ENCODE measurements at regions not wholly inside any gene's neighbourhood (a gene's known extent, or its start where the extent isn't known, plus 50 kb on each side); places are given as distances from the start of the nearest gene placed in this dataset.

DNA sequence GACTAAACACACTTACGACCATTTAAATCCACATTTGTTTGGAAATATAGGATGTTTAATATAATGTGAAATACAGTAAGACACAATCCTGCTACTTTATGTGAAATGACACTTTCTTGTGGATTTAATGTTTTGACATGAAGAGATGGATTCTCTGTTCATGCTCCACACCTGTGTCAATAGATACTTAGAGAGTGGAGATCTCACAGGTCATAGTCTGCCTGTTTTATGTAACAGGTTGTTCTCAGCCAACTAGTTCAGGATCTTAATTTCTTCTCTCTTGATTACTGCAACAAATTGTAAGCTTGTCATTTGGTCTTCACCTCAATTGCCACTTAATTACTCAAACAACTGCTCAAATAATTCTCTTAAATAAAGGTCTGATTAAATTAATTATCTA, 1621.2 kb downstream of the PCDH7 start:
- ATAC-seq = no peak

DNA sequence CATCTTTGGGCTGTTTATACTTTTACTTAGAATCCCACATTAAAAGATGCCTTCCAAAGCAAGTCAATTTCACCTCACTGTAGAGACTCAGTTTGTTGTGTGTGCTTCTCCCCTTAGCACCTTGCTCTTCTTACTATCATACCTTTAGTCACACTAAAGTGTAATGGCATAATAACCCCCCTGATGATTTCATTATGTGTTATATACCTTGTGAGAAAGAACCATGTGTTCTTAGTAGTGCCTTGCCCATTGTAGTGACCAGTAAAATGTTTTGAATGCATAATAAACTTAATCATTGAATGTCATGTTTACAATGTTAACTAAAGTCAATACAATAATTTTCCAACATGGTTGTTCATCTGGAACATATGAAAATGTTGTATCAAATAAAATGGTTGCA, 1621.9 kb downstream of the PCDH7 start:
- no peak for ATAC-seq

DNA sequence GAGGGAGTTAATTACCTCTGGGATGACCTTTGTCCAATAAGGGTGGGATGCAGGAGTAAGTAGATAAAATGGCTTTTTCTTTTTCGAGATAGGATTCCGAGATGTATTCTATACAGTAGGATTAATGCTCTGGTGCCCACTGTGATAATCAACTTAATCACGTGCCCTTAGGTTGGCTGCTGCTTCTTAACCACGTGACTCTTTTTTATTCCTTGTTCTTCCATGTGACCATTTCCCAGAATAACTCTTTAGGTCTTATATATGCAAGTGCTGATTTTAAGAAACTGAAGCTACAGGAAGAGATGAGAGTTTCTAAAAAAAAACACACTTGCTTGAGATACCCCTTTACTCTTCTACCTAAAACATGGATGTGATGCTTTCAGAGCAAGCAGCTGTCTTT, 1628.9 kb downstream of the PCDH7 start:
- no peak for ATAC-seq

DNA sequence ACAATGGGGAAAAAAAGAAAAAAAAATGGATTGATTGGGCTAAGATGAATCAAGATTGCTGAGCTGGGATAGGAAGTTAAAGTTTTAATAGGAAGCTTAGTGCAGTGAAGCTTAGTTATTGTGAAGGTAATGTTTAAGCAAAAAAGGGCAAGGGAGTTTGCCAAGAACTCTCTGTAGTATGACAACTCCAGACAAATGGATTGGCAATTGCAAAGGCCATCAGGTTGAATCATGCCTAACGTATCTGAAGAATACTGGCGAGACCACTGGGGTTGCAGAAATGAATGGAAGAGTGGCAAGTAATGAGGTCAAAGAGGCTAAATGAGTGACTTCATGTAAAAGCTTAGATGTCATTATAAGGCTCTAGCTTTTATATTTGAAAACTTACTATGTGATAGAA, 1654.0 kb downstream of the PCDH7 start:
- no peak for ATAC-seq

DNA sequence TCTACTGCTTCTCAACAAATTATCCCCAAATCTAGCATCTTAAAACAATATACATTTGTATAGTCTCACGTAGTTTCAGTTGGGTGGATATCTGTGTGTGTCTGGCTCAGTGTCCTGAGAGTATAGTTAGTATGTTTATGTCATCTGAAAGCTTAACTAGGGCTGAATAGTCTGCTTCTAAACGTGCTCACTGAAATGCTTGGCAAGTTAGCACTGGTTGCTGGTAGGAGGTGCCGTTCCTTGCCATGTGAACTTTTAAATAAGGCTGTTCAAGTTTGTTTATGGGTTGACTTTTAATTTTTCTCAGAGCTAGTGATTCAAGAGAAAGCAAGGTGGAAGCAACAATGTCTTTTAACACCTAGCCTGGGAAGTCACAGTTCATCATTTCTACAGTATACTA, 1673.6 kb downstream of the PCDH7 start:
- ATAC-seq = no peak

DNA sequence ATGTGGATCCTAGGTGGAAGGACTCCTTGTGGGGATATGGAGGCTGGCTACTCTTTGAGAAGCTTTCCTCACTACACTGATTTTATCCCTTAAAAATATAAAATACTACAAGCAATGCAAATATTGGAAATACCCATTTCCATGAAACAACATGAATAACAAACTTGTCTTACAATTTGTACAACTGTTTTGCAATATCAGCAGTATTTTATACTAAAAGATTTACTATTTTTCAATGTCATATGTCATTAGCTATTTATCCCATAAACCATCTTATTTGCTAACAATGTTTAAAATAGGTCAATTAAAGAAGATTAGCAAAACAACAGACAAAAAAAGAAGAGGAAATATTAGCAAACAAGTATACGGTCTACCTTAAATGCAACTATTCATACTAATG, 1674.1 kb downstream of the PCDH7 start:
- ATAC-seq = no peak

DNA sequence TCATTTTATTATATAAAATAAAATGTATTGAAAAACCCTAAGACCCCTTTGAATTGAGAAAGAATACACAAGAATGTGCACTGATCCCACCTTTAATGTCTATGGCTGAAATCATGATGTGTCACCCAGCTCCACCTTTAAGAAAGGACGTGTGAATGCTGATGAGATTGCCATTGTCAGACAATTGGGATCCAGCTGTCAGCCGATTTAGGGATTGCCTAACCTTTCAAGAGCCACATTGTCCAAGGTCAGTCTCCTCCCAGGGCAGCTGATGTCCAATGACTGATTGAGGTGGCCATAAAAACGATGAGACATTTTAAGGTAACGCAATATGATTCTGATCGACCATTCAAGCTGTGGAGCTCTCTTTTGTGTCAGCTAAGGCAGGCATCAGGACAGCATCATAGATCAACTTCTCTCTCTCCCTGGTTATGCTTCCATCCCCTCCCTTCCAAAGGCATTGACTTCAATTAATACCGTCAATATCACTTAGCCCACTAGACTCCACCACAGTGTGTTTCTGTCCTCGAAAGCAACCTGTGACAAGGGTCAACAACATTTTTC, 1676.4 kb downstream of the PCDH7 start:
- ATAC-seq = no peak

DNA sequence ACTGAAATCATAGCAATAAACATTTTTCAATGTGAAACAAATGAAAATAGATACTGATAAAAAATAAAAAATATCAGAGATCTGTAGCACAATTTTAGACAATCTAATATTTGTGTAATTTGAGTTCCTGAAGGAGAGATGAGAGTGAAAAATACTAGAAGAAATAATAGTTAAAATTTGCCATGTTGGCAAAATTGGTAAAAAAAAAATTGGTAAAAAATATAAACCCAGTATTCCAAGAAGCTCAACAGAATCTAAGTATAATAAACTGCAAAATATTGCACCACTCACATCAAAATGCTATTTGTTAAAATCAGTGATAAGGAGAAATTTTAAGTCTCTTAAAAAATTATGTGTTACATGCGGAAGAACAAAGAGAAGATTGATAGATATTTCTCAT, 1680.7 kb downstream of the PCDH7 start:
- ATAC-seq = no peak

DNA sequence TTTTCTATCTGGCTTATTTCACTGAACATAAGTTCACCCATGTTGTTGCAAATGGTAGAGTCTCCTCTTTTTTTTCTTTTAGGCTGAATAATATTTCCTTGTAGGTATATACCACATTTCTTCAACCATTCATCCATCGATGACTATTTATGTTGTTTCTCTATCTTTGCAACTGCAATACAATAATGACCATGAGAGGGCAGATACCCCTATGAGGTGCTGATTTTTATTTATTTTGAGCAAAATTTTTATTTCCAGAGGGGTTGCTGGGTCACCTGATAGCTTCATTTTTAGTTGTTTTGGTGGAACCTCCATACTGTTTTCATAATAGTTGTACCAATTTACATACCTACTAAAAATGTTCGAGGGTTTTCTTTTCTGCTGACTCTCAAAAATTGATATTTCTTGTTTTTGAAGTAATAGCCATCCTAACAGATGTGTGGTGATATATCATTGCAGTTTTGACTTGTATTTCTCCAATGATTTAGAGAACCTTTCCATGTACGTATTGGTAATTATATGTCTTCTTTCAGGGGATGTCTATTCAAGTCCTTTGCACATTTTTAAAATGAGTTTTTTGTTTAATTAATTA, 1697.0 kb downstream of the PCDH7 start:
- no peak for ATAC-seq

DNA sequence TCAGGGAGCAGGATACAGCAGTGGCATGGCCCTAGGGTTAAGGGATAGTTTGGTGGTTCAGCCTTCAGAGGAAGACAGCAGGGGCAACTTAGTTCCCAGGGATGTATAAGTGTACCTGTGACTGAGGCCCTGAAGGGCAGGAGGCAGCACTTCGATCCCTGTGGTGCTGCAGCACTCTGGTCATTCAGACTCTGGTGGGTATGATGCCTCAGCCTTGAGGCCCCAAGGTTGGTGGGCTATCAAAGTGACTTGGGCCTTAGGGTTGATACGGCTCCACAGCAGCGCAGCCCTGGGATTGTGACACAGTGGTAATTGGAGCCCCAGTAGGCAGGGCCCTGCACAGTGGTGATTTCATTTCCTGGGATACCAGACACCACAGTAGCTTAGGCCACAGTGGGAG, 1703.1 kb downstream of the PCDH7 start:
- ATAC-seq = no peak

DNA sequence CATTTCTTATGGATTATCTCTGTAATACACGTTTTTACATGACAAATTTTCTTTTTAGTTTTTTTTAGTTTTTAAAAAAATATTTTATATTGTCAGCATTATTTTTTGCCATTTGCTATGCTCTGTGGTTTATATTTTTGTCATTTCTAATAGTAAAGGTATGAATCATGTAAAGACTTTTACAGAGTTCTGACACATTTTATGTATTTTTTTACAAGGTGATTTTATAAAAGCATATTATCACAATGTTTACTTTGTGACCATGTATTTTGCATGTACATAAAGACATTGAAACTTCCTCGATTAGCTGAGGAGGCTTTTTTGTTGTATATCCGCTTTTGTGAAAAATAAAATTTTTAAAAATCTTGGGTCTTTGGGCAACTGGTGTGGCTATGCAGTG, 1705.1 kb downstream of the PCDH7 start:
- no peak for ATAC-seq

DNA sequence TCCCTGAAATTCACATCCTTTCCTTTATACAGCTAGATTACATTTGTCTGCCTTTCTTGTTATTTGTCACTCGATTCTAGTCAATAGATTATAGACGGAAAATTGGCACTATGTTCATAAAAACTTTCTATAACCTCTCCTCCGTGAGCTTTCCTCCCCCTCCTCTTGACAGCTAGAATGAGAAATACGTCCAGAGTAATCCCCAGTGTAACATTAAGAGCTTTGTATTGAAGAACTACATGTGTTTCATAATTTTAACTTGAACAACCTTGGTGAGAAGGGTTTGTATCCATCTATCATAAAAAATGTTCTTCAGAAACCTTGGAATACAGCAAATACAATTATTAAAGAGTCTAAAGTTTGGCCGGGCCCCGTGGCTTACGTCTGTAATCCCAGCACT, 1707.4 kb downstream of the PCDH7 start:
- no peak for ATAC-seq

DNA sequence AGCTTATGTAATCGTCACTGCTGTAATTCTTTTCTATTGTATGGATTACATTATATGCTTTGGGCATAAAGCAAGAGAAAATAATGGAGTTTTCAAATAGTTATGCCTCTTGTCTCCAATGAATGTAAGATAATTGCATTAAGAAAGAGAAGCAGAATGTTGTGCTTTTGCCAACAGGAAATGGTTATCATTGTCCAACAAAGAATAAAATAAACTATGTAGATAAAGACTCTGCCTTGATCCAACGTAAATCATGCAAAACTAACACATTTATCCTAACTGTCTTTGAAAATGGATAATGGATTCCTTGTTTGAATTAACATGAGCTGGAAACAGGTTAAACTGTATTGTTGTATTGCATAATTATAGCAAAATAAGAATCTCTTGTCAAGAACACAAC, 1709.0 kb downstream of the PCDH7 start:
- ATAC-seq = no peak

DNA sequence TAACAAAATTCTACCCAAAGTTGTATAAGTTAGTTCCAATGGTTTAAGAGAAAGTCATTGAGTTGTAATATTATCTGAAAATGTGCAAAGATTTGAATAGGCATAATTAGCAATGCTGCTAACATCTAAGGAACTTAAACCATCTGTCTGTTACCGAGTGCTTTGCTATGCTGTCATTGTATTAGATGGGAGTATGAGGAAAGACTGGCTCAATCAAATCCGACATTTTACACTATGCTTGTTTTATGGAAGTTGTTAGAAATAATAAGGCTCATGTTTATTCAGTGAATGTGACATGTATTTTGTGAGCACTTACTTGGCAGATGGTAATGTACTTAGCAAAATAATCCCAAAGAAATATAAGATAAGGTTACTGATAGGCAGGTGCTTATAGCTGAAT, 1715.1 kb downstream of the PCDH7 start:
- no peak for ATAC-seq

DNA sequence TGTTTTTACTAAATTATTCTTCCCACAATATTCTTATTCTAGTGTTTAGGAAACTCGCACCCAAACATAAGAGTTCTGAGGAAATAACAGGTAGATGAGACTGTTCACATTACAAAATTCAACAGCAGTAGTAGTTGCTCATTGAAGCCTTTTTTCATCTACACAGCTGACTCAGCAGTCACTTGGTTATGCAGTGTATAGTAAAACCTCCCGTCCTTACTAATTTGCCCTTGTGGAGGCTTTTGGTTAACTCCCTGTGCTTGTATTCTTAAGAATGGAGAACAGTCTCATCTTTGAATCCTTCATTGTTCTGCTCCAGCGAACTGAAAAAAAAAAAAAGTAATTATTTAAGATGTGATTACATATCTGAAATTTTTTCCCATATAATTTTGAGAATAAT, 1716.6 kb downstream of the PCDH7 start:
- no peak for ATAC-seq

DNA sequence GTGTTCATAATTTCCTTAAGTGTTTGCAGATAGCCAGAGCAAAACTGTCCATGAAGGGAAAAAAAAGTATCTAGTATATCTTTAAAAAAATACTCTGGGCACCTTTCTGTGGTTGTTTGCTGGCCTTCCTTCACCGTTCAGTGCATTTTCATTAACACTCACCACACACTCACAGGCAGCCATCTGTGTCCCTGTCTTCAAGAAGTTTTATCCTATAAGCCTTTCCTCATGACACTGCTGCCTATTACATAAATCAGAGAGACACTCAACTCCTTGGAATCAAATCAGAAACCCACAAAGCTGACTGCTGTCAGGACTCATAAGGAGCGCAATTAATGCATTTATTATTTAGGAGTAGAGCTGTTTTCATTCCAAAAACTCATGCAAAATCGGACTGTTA, 1720.2 kb downstream of the PCDH7 start:
- no peak for ATAC-seq

DNA sequence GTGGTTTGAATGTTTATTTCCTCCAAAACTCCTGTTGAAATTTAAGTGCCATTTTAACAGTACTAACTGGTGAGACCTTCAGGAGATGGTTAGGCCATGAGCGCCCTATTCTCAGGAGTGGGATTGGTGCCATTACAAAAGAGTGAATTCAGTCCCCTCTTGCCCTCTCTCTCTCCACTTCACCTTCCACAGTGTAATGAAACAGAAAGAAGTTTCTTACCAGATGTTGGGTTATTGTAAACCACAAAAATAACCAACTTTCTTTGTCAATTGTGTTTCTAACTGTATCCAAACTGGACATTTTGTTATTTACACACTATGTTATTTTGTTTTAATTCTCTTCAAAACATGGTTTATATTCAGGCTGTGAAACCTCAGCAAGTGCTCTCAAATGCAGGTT, 1734.3 kb downstream of the PCDH7 start:
- ATAC-seq = no peak

DNA sequence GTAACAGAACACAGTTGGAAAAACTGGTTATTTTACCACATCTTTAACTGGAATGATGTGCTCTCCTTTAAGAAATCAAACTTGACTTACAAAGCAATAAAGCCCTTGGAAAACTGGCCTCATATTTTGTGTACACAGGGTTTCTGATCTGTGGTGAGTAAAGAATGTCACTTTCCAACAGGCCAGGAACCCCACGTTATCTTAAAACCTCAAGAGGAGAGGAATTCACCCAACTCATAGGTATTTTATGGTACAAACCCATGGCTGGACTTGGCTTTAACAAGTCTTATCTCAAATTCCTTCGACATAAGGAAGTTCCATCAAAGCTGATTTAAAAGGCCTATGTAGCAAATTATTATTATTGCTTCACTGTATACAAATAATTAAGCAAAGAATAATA, 1735.1 kb downstream of the PCDH7 start:
- no peak for ATAC-seq

DNA sequence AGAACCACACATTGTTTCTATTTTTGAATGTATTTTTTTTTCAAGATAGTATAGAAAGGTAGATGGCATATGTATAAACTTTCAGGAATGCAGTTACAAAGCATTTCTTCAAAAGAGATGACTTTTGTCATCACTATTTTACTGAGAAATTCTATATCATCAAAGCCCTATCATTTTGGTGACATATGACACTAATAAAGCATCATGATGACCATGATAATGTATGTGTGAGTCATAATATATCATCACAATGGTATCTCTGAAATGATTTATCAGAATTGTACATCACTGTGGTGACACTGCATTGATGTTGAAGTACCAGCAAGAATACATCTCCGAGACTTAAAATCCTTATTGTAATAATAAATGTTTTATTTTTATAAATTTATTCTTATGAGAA, 1740.8 kb downstream of the PCDH7 start:
- no peak for ATAC-seq

DNA sequence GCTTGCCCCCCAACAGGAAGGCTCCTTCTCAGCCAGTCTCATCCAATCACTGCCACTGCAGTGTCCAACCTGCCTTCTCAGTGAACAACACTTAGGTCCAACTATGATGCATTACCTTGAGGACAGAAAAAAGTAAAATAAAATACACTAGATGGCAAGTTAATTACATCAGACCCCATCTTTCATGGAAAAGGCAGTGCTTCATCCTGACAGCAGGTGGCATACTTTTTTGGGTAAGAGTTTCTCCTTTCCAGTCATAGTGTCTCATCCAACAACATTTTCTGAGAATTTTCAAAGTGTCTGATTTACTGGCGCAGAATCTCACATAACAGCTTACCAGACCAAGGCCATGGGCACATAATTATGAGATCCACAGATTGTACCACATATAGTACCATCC, 1742.8 kb downstream of the PCDH7 start:
- ATAC-seq = no peak

DNA sequence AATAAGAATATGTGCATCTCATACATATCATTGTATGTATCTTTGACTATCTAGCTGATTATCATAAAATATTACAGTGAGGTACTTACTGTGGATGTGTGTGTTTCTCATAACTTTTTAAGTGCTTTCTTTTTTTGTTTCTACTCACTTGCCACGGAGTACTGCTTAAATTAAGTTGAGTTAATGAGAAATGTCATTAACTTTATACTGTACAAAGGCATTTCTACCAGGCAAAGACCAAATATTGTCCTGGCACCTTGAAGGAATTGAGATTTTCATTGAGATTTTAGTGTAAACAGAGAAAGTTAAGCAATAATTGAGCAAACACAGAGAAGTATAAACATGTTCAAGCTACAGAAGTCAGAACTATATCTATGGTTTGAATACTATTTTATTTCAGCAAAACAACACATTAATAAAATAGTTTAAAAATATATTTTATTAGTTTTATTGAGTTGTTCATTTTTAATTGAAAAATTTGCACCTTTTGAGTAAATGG, 1750.0 kb downstream of the PCDH7 start:
- no peak for ATAC-seq

DNA sequence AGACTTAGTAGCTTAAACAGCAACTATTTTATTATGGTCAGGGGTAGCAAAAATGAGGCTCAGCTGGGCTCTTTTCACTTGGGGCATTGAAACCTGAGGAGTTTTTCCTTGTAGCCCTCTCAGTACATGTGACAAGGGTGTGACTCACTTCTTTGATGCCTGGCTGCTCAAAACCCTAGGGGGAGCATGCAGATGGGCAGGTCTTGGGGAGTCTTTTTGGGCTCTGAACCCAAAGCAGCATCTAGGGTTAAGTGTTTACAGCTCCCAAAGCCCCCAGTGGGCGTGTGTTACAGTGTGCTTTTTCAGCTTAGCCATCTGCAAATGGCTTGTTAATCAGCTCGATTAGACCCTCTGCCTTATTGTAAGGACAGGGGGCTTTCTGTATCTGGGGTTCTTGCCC, 1752.7 kb downstream of the PCDH7 start:
- no peak for ATAC-seq

DNA sequence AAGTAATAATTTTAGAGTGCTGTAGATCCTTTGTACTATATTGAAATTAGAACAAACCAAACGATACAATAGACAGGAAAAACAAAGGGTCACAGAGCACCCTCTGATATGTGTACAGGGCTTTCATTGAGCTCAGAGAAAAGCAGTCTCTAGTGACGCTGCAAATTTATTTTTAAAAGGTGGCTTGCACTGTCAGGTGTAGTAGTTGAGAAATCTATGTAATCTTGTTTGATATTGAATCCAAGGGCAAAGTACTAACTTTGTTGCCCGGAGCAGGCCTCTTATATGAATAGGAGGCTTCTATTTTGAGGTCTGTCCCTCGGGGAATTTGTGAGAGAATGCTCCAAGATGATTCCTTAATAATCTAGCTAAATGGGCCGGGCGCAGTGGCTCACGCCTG, 1755.5 kb downstream of the PCDH7 start:
- no peak for ATAC-seq

DNA sequence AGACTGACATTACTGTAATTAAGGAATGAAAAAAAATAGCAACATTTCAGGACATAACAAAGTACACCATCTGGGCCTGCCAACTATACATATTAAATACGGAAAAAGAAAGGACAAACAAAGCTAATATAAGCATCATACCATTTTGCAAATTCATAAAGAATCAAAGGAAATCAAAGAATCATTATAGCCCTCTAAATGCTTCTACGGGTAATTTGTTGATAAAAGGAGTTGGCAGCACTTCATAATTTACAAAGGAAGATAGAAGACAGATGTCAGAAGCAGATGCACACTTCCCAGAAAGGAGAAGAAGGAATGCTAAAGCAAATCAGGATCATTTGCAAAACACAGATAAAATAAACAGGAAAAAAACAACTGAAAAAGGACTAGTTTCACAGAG, 1757.3 kb downstream of the PCDH7 start:
- ATAC-seq = no peak

DNA sequence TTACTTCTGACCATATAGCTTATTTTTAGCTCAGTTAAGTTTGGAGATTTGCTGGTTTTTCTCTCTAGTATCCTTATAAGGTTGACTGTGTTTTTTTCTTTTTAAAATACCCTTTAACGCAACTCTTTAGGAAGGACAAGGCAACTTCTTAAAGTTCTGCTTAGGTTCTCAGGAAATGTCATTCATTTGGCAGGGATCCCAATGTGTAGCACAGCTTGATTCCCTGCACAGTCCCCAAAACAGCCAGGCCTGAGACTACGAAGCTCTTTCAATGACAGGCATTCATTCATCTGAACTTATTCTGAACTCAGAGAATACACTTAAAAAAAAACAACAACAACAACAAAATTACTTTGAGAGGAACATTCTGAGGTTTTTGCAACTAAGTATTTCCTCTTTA, 1765.8 kb downstream of the PCDH7 start:
- ATAC-seq = no peak
